Peyer's patch (tissue), 4 donors: ENCODE measurements at regions not wholly inside any gene's neighbourhood (a gene's known extent, or its start where the extent isn't known, plus 50 kb on each side); places are given as distances from the start of the nearest gene placed in this dataset.

Source experiments
- CTCF ChIP-seq, 6 experiments: fragments of 450-650 bp in 4 of 6; fragments of 200-600 bp in 2 of 6; sonication (generic) in 1 of 6; IDR thresholded peaks; one replicate each; pipeline ENCODE4 v1.5.1; 2017 to 2019; ENCODE audit warnings: antibody characterized with exemption in 6 of 6, mild to moderate bottlenecking in 3 of 6, moderate library complexity in 1 of 6
- POLR2A ChIP-seq, 2 donors: fragments of 450-650 bp; IDR thresholded peaks; one replicate each; pipeline ENCODE4 v1.5.1; 2017; ENCODE audit warnings: antibody characterized with exemption in 2 of 2, mild to moderate bottlenecking in 2 of 2, moderate library complexity in 2 of 2

GRCh38 chr7:32169228-32169627 is 99.0 kb upstream of the PDE1C start:
- TF ChIP-seq CTCF (IDR thresholded peaks at IDR 0.05) (no peak), POLR2A (IDR thresholded peaks at IDR 0.05) (no peak)
